Mucosa of descending colon (tissue), 3 donors: ENCODE measurements at regions not wholly inside any gene's neighbourhood (a gene's known extent, or its start where the extent isn't known, plus 50 kb on each side); places are given as distances from the start of the nearest gene placed in this dataset.

Experiments
- ATAC-seq: fragments of 200-7000 bp; cut with Tn5 transposase; one replicate; pipeline ENCODE4 v1.9.1; 2020; ENCODE audit warnings: mild to moderate bottlenecking, moderate library complexity
- DNase-seq, 3 donors: peaks; one replicate each; pipeline ENCODE4 v3.0.0-alpha.2; 2020
- H3K36me3 ChIP-seq: fragments of 200-600 bp; one replicate; pipeline ENCODE4 v1.8.0; 2021; ENCODE audit warnings: low read depth, mild to moderate bottlenecking
- H3K4me1 ChIP-seq: fragments of 200-600 bp; one replicate; pipeline ENCODE4 v1.8.0; 2021; ENCODE audit warnings: low read depth, mild to moderate bottlenecking
- H3K4me3 ChIP-seq: fragments of 200-600 bp; one replicate; pipeline ENCODE4 v1.8.0; 2021; ENCODE audit warnings: mild to moderate bottlenecking
- H3K9me3 ChIP-seq: fragments of 200-600 bp; one replicate; pipeline ENCODE4 v1.8.0; 2021; ENCODE audit warnings: mild to moderate bottlenecking
- intact Hi-C, 2 donors: fragments of 100-400 bp; cut with DNase I in 1 of 2; cut with micrococcal nuclease in 1 of 2; formaldehyde crosslinking; loops; one replicate each; pipeline versions ENCODE4 v1.11.0 to v1.11.1; 2022; cut with DNase I, micrococcal nuclease
- TF ChIP-seq, protein P1 (sequence below): fragments of 200-600 bp; IDR thresholded peaks from one replicate; pipeline ENCODE4 v1.8.0; 2022; ENCODE audit warnings: antibody characterized with exemption, mild to moderate bottlenecking
- donor health status: DM: no; HTN: no; CAD: no; lungs with moderate emphysema.
- donor health status: DM: no; HTN: no; CAD: no.
- donor health status: DM: no; HTN: yes; CAD: no.

DNA sequence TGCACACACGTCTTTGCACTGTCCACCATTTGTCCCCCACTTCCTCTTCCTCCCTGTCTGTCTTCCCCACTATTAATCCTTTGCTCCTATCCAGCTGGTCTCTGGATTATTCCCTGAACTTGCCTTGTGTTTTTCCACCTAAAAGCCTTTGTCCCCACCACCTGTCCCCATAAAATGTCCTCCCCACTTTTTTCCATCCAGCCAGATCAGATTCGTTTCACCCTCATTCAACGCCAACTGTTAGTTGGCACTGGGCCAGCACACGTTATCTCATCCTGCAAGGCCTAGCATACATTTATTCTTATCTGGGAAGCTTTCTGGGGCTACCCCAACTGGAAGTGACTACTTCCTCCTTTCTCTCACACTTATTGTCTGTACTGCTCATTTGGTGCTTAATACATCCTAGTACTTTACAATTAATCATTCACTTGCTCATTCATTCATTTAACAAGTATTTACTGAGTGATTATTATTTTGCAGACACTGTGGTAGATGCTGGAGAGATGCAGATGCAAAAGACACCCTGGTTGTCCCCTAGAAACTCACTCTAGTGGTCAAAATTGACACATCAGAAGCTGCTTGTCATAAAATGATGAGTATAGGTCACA is 96.2 kb downstream of the RASSF10 start:
- TF ChIP-seq, protein P1, sequence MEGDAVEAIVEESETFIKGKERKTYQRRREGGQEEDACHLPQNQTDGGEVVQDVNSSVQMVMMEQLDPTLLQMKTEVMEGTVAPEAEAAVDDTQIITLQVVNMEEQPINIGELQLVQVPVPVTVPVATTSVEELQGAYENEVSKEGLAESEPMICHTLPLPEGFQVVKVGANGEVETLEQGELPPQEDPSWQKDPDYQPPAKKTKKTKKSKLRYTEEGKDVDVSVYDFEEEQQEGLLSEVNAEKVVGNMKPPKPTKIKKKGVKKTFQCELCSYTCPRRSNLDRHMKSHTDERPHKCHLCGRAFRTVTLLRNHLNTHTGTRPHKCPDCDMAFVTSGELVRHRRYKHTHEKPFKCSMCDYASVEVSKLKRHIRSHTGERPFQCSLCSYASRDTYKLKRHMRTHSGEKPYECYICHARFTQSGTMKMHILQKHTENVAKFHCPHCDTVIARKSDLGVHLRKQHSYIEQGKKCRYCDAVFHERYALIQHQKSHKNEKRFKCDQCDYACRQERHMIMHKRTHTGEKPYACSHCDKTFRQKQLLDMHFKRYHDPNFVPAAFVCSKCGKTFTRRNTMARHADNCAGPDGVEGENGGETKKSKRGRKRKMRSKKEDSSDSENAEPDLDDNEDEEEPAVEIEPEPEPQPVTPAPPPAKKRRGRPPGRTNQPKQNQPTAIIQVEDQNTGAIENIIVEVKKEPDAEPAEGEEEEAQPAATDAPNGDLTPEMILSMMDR: no peak
- DNase-seq: peak in 2 of 3 donors; percentile 38 to 43
- peak; percentile 78 for ATAC-seq
- Histone ChIP-seq H3K4me1 (no peaks in the 10 kb centered on the region), H3K36me3 (no peaks in the 10 kb centered on the region), H3K9me3 (no peaks in the 10 kb centered on the region), H3K4me3 (no peak overlapping the region)
- intact Hi-C loops: no loop called here

DNA sequence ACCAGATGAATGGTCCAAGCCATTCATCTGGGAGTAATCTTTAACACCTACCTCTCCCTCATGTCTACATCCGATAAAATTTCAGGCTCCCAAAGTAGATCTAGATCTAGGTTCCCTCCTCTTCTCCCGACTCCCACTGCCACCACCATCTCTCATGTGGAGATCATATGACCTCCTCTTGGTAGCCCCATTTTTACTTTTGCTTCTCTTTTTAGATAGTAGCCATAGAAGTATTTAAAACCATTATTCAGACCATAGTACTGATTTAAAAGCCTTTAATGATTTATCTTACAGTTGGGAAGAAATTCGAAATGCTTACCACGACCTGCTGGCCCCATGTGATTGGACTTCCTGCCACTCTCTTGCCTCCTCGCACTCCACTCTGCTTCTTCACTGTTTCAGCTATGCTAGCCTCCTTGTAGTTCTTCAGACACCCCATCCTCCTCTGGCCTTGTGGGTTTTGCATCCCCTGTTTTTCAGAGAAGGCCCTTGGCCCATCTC is 98.5 kb downstream of the RASSF10 start:
- DNase-seq (no peak), ATAC-seq (no peak)
- H3K4me3 ChIP-seq: no peak overlapping the region
- intact Hi-C loops: no loop called here
- H3K9me3 ChIP-seq: no peaks in the 10 kb centered on the region
- no peaks in the 10 kb centered on the region for H3K36me3 ChIP-seq
- TF ChIP-seq, protein P1: no peak
- H3K4me1 ChIP-seq: no peaks in the 10 kb centered on the region

DNA sequence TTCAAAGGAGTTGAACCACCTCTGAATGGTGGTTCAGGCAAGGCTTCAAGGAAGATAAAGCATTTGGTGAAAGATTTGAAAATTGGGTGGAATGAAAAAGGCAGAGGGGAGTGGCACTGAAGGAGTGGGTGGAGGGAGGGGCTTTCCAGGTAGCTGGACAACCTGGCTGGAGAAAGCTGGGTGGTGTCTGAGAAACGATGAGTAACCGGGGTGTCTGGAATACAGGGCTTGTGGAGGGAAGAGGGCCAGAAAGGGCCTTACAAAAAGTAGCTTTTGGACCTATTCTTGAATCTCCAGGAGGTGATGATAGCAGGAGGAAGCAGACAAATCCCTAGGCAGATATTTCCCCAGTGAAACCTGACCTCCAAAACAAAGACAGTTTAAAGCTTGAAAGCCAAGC is 99.3 kb downstream of the RASSF10 start:
- intact Hi-C loops: no loop called here
- H3K4me3 ChIP-seq: no peak overlapping the region
- DNase-seq (no peak), ATAC-seq (no peak)
- H3K36me3 ChIP-seq: no peaks in the 10 kb centered on the region
- no peaks in the 10 kb centered on the region for H3K4me1 ChIP-seq
- H3K9me3 ChIP-seq: no peaks in the 10 kb centered on the region
- TF ChIP-seq, protein P1: no peak

DNA sequence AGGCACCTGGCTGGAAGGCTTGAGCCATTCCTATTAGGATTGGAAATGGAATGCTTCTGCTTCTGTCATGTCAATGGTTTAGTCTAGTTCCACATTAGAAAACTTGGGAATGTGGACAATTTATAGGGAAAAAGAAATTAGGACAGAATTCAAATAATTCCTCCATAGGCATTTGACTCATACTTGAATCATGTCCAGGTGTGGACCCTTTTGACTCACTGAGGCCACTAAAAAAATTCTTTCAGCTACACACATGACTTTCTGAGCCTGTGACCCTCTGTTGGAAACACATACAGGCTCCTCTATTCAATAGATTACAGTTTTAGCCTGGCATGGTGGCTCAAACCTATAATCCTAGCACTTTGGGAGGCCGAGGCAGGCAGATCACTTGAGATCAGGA is 100.5 kb downstream of the RASSF10 start:
- no peaks in the 10 kb centered on the region for H3K36me3 ChIP-seq
- H3K4me3 ChIP-seq: no peak overlapping the region
- TF ChIP-seq, protein P1: no peak
- intact Hi-C loops: no loop called here
- no peaks in the 10 kb centered on the region for H3K9me3 ChIP-seq
- DNase-seq (no peak), ATAC-seq (no peak)
- H3K4me1 ChIP-seq: no peaks in the 10 kb centered on the region

DNA sequence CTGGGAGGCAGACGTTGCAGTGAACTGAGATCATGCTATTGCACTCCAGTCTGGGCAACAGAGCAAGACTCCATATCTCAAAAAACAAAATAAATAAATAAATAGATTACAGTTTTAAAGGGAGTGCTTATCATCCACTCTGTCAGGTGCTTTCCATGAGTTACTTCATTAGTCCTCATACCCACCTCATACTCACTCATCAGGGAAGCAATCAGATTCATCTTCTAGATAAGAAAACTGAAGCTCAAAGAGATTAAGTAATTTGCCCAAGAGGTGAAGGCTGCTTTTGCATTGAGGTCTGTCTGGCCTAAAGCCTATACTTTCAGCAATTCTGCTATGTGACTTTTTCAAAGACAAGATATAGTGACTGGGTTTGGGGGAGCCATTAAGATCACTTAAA is 101.0 kb downstream of the RASSF10 start:
- no peaks in the 10 kb centered on the region for H3K9me3 ChIP-seq
- H3K36me3 ChIP-seq: no peaks in the 10 kb centered on the region
- H3K4me1 ChIP-seq: no peaks in the 10 kb centered on the region
- no peak overlapping the region for H3K4me3 ChIP-seq
- intact Hi-C loops: no loop called here
- no peak for DNase-seq
- TF ChIP-seq, protein P1: no peak
- no peak for ATAC-seq
